K562 (cell line): ENCODE measurements at regions not wholly inside any gene's neighbourhood (a gene's known extent, or its start where the extent isn't known, plus 50 kb on each side); places are given as distances from the start of the nearest gene placed in this dataset.

Experiments used
- ATAC-seq: fragments of 200-7000 bp; cut with Tn5 transposase; 3 replicates; pipeline ENCODE4 v1.9.1; 2020; ENCODE audit warnings: moderate library complexity
- BruUV-seq: library from RNA; stranded (reverse); fragments of 400-500 nt; replicated peaks from 2 replicates; lab custom pipeline; 2021; lab: Mats Ljungman, UMichigan
- CTCF ChIA-PET: fragments of 300-600 bp; formaldehyde crosslinking; extraction: SDS; loops from one replicate; lab custom pipeline; 2021; ENCODE audit warnings: low intra/inter-chr PET ratio; lab: Yijun Ruan, JAX
- POLR2A ChIA-PET: fragments of 300-600, 350-650 bp; sonication (Branson Sonifier 250); formaldehyde crosslinking; extraction: SDS; loops from one replicate; lab custom pipeline; 2021; ENCODE audit warnings: antibody characterized with exemption, inconsistent platforms; lab: Yijun Ruan, JAX
- DNase-seq, 4 experiments: peaks; one replicate each; pipeline versions ENCODE4 v3.0.0 to v3.0.0-alpha.2; 2011 to 2018; ENCODE audit warnings: low spot score in 3 of 4, mixed read lengths in 3 of 4; ENCODE audit errors: extremely low read depth in 1 of 4
- FAIRE-seq: peaks from 2 replicates; lab custom pipeline; 2011; peaks lifted over from hg19 to GRCh38; lab: Jason Lieb, UNC
- H2AFZ ChIP-seq: 2 replicates; pipeline ENCODE4 v1.6.0; 2011; ENCODE audit warnings: low read depth, low read length, control low read depth, inconsistent platforms
- H3K27ac ChIP-seq: fragments of 200-600 bp; 3 replicates; pipeline ENCODE4 v1.8.0; 2011; ENCODE audit warnings: low read depth, mild to moderate bottlenecking, control low read depth, inconsistent platforms, low read length, moderate library complexity, mixed read lengths; ENCODE audit errors: extremely low read depth
- H3K27me3 ChIP-seq, 2 experiments: fragments of 300-600 bp in 1 of 2; 2 replicates in 1 of 2; 3 replicates in 1 of 2; pipeline versions ENCODE4 v1.6.0 to v1.8.0; 2011; ENCODE audit warnings: inconsistent platforms in 2 of 2, low read length in 2 of 2, mild to moderate bottlenecking in 1 of 2, mixed read lengths in 1 of 2, moderate library complexity in 1 of 2; ENCODE audit not compliant: control insufficient read depth in 2 of 2, insufficient read depth in 2 of 2
- H3K36me3 ChIP-seq: fragments of 300-600 bp; 3 replicates; pipeline ENCODE4 v1.8.0; 2011; ENCODE audit warnings: mild to moderate bottlenecking, low read length, inconsistent platforms; ENCODE audit not compliant: control insufficient read depth, insufficient read depth
- H3K4me1 ChIP-seq, 2 experiments: fragments of 200-600 bp in 1 of 2; replicated peaks in 1 of 2; 2 replicates in 1 of 2; 3 replicates in 1 of 2; pipeline versions ENCODE4 v1.5.1 to v1.8.0; 2011; ENCODE audit warnings: inconsistent platforms in 2 of 2, low read length in 2 of 2, mild to moderate bottlenecking in 1 of 2, mixed read lengths in 1 of 2, moderate library complexity in 1 of 2; ENCODE audit not compliant: control insufficient read depth in 2 of 2, insufficient read depth in 2 of 2
- H3K4me2 ChIP-seq: 2 replicates; pipeline ENCODE4 v1.6.1; 2011; ENCODE audit warnings: low read length, control low read depth, inconsistent platforms, mixed read lengths; ENCODE audit not compliant: insufficient read depth
- H3K4me3 ChIP-seq: fragments of 200-600 bp; sonication (generic), shearing (Covaris generic); 2 replicates; pipeline ENCODE4 v1.5.1; 2016; ENCODE audit warnings: control low read depth, inconsistent platforms
- H3K79me2 ChIP-seq: fragments of 200-600 bp; 3 replicates; pipeline ENCODE4 v1.8.0; 2011; ENCODE audit warnings: low read length, inconsistent platforms; ENCODE audit not compliant: control insufficient read depth, insufficient read depth
- H3K9ac ChIP-seq, 2 experiments: 2 replicates each; pipeline versions ENCODE4 v1.6.0 to v1.6.1; 2011; ENCODE audit warnings: low read depth in 2 of 2, low read length in 2 of 2, control low read depth in 1 of 2, inconsistent platforms in 1 of 2, mild to moderate bottlenecking in 1 of 2, mixed read lengths in 1 of 2; ENCODE audit not compliant: insufficient read depth in 1 of 2
- H3K9me1 ChIP-seq: one replicate; pipeline ENCODE4 v1.6.0; 2011; ENCODE audit warnings: inconsistent platforms, mild to moderate bottlenecking, low read length, moderate library complexity; ENCODE audit not compliant: control insufficient read depth, insufficient read depth
- H3K9me3 ChIP-seq: replicated peaks from 2 replicates; pipeline ENCODE4 v1.5.1; 2011; ENCODE audit warnings: low read depth, low read length, inconsistent platforms; ENCODE audit not compliant: control insufficient read depth, insufficient read depth
- H4K20me1 ChIP-seq: replicated peaks from 2 replicates; pipeline ENCODE4 v1.6.1; 2011; ENCODE audit warnings: low read length, inconsistent platforms, mixed read lengths; ENCODE audit not compliant: control insufficient read depth, insufficient read depth
- CBFA2T2 ChIP-seq: fragments of 450-650 bp; conservative IDR thresholded peaks from 2 replicates; pipeline ENCODE4 v1.6.1; 2017; ENCODE audit warnings: mild to moderate bottlenecking
- CREB3 ChIP-seq: fragments of 450-650 bp; conservative IDR thresholded peaks from 2 replicates; pipeline ENCODE4 v1.6.1; 2016; ENCODE audit warnings: missing genetic modification characterization, low read depth, mild to moderate bottlenecking, missing compliant biosample characterization, moderate library complexity
- EWSR1 ChIP-seq: fragments of 450-650 bp; IDR thresholded peaks from 2 replicates; pipeline ENCODE4 v1.6.1; 2018; ENCODE audit warnings: borderline replicate concordance, mild to moderate bottlenecking, low read depth, moderate library complexity; ENCODE audit not compliant: partially characterized antibody
- GTF2B ChIP-seq: IDR thresholded peaks from 2 replicates; pipeline ENCODE4 v1.6.1; 2011; ENCODE audit not compliant: insufficient read length; ENCODE audit errors: extremely low read depth
- KAT7 ChIP-seq: sonication (generic); formaldehyde crosslinking; IDR thresholded peaks from 2 replicates; pipeline ENCODE4 v1.8.0; 2022; ENCODE audit warnings: missing genetic modification reagents, mild to moderate bottlenecking, borderline replicate concordance
- NR2F6 ChIP-seq: fragments of 450-650 bp; formaldehyde crosslinking; IDR thresholded peaks from 2 replicates; pipeline ENCODE4 v1.4.0; 2020; ENCODE audit warnings: mild to moderate bottlenecking
- PHB ChIP-seq: fragments of 250-450 bp; sonication (Bioruptor Pico); IDR thresholded peaks from 2 replicates; pipeline ENCODE4 v1.5.0; 2021
- POLR2G ChIP-seq: fragments of 200-400 bp; formaldehyde crosslinking; IDR thresholded peaks from 2 replicates; pipeline ENCODE4 v1.6.1; 2017; ENCODE audit warnings: low read depth, mild to moderate bottlenecking, antibody characterized with exemption, low read length, moderate library complexity
- SMAD2 ChIP-seq: fragments of 150-350 bp; IDR thresholded peaks from 2 replicates; pipeline ENCODE4 v1.6.1; 2014; ENCODE audit warnings: low read depth, mild to moderate bottlenecking, low read length
- TAL1 ChIP-seq: fragments of 450-650 bp; IDR thresholded peaks from 2 replicates; pipeline ENCODE4 v1.6.1; 2016; ENCODE audit warnings: mild to moderate bottlenecking
- TCF3 ChIP-seq: sonication (generic); formaldehyde crosslinking; IDR thresholded peaks from 2 replicates; pipeline ENCODE4 v1.4.0; 2020; ENCODE audit warnings: mild to moderate bottlenecking, missing genetic modification reagents
- ZNF740 ChIP-seq, 3 experiments: fragments of 200-800 bp in 1 of 3; sonication (Bioruptor generic) in 1 of 3; sonication (generic) in 1 of 3; formaldehyde crosslinking in 1 of 3; IDR thresholded peaks; 2 replicates each; pipeline versions ENCODE4 v1.6.1 to v1.8.0; 2016 to 2022; ENCODE audit warnings: mild to moderate bottlenecking in 2 of 3, missing compliant biosample characterization in 2 of 3, missing genetic modification characterization in 2 of 3, missing genetic modification reagents in 1 of 3
- WGBS: fragments of 100-300 bp; shearing (Covaris generic); methylation state at CpG from one replicate; pipeline ENCODE4 v1.1.6; 2016; ENCODE audit warnings: low coverage, mixed read lengths; ENCODE audit not compliant: insufficient coverage; ENCODE audit errors: missing lambda C conversion rate; 5-methylcytosine and 5-hydroxymethylcytosine counted together
- in situ Hi-C: fragments of 300-500 bp; cut with MboI; formaldehyde crosslinking; loops from 4 replicates; pipeline ENCODE4 v1.15.0; 2018; ENCODE audit warnings: inconsistent platforms, mixed read lengths
- intact Hi-C: fragments of 100-400 bp; cut with micrococcal nuclease; formaldehyde crosslinking; loops from 2 replicates; pipeline ENCODE4 v1.14.2; 2022

DNA sequence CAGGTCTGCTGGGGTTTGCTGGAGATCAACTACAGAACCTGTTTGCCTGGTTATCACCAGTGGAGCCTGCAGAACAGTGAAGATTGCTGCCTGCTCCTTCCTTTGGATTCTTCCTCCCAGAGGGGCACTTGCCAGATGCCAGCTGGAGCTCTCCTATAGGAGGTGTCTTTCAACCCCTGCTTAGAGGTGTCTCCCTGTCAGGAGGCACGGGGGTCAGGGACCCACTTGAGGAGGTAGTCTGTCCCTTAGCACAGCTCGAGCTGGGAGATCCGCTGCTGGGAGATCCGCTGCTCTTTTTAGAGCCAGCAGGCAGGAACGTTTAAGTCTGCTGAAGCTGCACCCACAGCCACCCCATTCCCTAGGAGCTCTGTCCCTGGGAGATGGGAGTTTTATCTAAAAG lies 1806.3 kb upstream of the ADGRL3 start:
- in situ Hi-C loops (no loop called here), intact Hi-C loops (no loop called here)
- no peak for TF ChIP-seq CREB3 (tag)
- TF ChIP-seq GTF2B: no peak
- TF ChIP-seq ZNF740 (CRISPR knock-in tag; IDR thresholded peaks at IDR 0.05): no peak
- TF ChIP-seq ZNF740 (tag; IDR thresholded peaks at IDR 0.05): no peak
- TF ChIP-seq SMAD2: no peak
- TF ChIP-seq NR2F6 (CRISPR knock-in tag): no peak
- no peak for TF ChIP-seq POLR2G
- no peak for TF ChIP-seq KAT7 (CRISPR knock-in tag)
- TF ChIP-seq TCF3: no peak
- no peak for TF ChIP-seq EWSR1
- no peak for TF ChIP-seq TAL1
- TF ChIP-seq PHB (CRISPR knock-in tag): no peak
- TF ChIP-seq CBFA2T2: no peak
- TF ChIP-seq, all 486 proteins: peak for 0
- no TSS peak for BruUV-seq
- H3K9me3 ChIP-seq: no peaks in the 10 kb centered on the region
- H3K9me1 ChIP-seq: no peaks in the 10 kb centered on the region
- H3K36me3 ChIP-seq: no peaks in the 10 kb centered on the region
- no peak overlapping the region for H3K9ac ChIP-seq
- H3K79me2 ChIP-seq: no peaks in the 10 kb centered on the region
- ATAC-seq (no peak), FAIRE-seq (no peak), DNase-seq (no peak)
- no peak overlapping the region for H3K4me3 ChIP-seq
- no peak overlapping the region for H2AFZ ChIP-seq
- H3K27ac ChIP-seq: no peak overlapping the region
- 0% methylated on average over 5 of the region's 5 CpGs for WGBS
- H4K20me1 ChIP-seq: no peaks in the 10 kb centered on the region
- no peaks in the 10 kb centered on the region for H3K27me3 ChIP-seq
- H3K4me2 ChIP-seq: no peak overlapping the region
- ChIA-PET POLR2A (no interaction called here), CTCF (no interaction called here)
- H3K4me1 ChIP-seq: no peaks in the 10 kb centered on the region
